WTC11 (cell line): ENCODE measurements at regions not wholly inside any gene's neighbourhood (a gene's known extent, or its start where the extent isn't known, plus 50 kb on each side); places are given as distances from the start of the nearest gene placed in this dataset.

Source experiments
- JUN ChIP-seq: sonication (generic); formaldehyde crosslinking; IDR thresholded peaks from 2 replicates; pipeline ENCODE4 v1.8.0; 2023; ENCODE audit warnings: mild to moderate bottlenecking, missing genetic modification reagents
- NR2C2 ChIP-seq: sonication (generic); formaldehyde crosslinking; IDR thresholded peaks from 2 replicates; pipeline ENCODE4 v1.8.0; 2022; ENCODE audit warnings: mild to moderate bottlenecking, missing genetic modification reagents
- SMAD3 ChIP-seq: sonication (generic); formaldehyde crosslinking; IDR thresholded peaks from 2 replicates; pipeline ENCODE4 v1.8.0; 2022; ENCODE audit warnings: missing genetic modification reagents, mild to moderate bottlenecking, borderline replicate concordance
- SP1 ChIP-seq: sonication (generic); formaldehyde crosslinking; conservative IDR thresholded peaks from 2 replicates; pipeline ENCODE4 v1.8.1; 2022; ENCODE audit warnings: missing genetic modification reagents
- TEAD4 ChIP-seq: sonication (generic); formaldehyde crosslinking; IDR thresholded peaks from 2 replicates; pipeline ENCODE4 v1.8.0; 2022; ENCODE audit warnings: mild to moderate bottlenecking, missing genetic modification reagents
- TF ChIP-seq, protein P1 (sequence below): fragments of 200-600 bp; IDR thresholded peaks from 2 replicates; pipeline ENCODE4 v1.8.0; 2022; ENCODE audit warnings: antibody characterized with exemption
- TF ChIP-seq, protein P2 (sequence below): sonication (generic); formaldehyde crosslinking; IDR thresholded peaks from 2 replicates; pipeline ENCODE4 v1.8.1; 2023; ENCODE audit warnings: mild to moderate bottlenecking, missing genetic modification reagents

DNA sequence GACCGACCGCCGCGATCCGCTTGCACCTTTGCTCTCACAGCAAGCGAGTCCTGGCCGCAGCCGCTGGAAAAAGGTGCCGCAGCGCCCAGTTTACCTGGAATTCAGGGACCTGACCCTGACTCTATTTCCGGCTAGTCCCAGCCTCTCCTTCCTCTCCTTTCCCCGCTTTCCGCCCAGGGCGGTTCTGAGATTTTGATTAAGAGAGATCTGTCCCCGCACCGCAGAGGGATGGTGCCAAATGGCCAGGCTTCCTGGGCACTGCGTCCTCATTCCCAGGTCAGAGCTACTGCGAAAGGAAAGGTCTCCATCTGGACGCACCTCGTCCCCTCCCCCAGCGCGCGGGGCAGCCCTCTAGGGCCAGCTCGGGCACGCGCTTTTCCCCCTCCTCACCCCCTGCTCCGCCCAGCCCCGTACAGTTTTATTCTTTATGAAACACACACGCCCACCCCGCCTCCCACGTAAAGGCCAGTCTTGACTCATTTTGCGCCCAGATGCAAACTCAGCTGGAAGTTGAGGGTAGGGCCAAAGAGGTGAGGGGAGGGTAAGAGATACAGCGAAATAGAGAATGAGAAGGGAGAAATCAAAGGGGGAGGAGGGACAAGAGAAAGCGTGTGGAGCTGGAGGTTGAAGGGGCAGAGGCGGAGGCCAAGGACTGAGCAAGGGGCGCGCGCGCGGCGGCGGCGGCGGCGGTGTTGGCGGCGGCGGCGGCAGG is 411.8 kb upstream of the ESRRG start:
- TF ChIP-seq, protein P1, sequence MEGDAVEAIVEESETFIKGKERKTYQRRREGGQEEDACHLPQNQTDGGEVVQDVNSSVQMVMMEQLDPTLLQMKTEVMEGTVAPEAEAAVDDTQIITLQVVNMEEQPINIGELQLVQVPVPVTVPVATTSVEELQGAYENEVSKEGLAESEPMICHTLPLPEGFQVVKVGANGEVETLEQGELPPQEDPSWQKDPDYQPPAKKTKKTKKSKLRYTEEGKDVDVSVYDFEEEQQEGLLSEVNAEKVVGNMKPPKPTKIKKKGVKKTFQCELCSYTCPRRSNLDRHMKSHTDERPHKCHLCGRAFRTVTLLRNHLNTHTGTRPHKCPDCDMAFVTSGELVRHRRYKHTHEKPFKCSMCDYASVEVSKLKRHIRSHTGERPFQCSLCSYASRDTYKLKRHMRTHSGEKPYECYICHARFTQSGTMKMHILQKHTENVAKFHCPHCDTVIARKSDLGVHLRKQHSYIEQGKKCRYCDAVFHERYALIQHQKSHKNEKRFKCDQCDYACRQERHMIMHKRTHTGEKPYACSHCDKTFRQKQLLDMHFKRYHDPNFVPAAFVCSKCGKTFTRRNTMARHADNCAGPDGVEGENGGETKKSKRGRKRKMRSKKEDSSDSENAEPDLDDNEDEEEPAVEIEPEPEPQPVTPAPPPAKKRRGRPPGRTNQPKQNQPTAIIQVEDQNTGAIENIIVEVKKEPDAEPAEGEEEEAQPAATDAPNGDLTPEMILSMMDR: no peak
- TF ChIP-seq NR2C2 (CRISPR knock-in tag) (no peak), SMAD3 (CRISPR knock-in tag) (no peak), SP1 (CRISPR knock-in tag) (no peak), JUN (CRISPR knock-in tag) (no peak), TEAD4 (CRISPR knock-in tag) (no peak)
- TF ChIP-seq, protein P2, sequence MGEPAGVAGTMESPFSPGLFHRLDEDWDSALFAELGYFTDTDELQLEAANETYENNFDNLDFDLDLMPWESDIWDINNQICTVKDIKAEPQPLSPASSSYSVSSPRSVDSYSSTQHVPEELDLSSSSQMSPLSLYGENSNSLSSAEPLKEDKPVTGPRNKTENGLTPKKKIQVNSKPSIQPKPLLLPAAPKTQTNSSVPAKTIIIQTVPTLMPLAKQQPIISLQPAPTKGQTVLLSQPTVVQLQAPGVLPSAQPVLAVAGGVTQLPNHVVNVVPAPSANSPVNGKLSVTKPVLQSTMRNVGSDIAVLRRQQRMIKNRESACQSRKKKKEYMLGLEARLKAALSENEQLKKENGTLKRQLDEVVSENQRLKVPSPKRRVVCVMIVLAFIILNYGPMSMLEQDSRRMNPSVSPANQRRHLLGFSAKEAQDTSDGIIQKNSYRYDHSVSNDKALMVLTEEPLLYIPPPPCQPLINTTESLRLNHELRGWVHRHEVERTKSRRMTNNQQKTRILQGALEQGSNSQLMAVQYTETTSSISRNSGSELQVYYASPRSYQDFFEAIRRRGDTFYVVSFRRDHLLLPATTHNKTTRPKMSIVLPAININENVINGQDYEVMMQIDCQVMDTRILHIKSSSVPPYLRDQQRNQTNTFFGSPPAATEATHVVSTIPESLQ (CRISPR knock-in tag): no peak
